KMS-11 (cell line): ENCODE measurements at regions not wholly inside any gene's neighbourhood (a gene's known extent, or its start where the extent isn't known, plus 50 kb on each side); places are given as distances from the start of the nearest gene placed in this dataset.
"Not testable (repeated sequence)": the region's sequence is repeated elsewhere in the genome, so short reads cannot be mapped to it uniquely, and the experiment has no call there.

Source experiments
- H2AFZ ChIP-seq: fragments of 200-600 bp; sonication (generic); 2 replicates; pipeline ENCODE4 v1.6.1; 2016; ENCODE audit warnings: antibody characterized with exemption, mixed run types, low read depth
- H3K27ac ChIP-seq: fragments of 200-600 bp; sonication (generic); 2 replicates; pipeline ENCODE4 v1.6.1; 2016; ENCODE audit warnings: mild to moderate bottlenecking, mixed run types
- H3K27me3 ChIP-seq: fragments of 200-600 bp; sonication (generic); 2 replicates; pipeline ENCODE4 v1.6.1; 2017; ENCODE audit warnings: mild to moderate bottlenecking, low read depth, mixed run types, moderate library complexity; ENCODE audit not compliant: insufficient read depth
- H3K36me3 ChIP-seq: fragments of 200-600 bp; sonication (generic); 2 replicates; pipeline ENCODE4 v1.6.1; 2017; ENCODE audit warnings: mild to moderate bottlenecking, mixed run types; ENCODE audit not compliant: insufficient read depth
- H3K4me1 ChIP-seq: fragments of 200-600 bp; sonication (generic); 2 replicates; pipeline ENCODE4 v1.6.1; 2016; ENCODE audit warnings: mild to moderate bottlenecking, low read depth, mixed run types; ENCODE audit not compliant: poor library complexity, severe bottlenecking
- H3K4me2 ChIP-seq: fragments of 200-600 bp; sonication (generic); 2 replicates; pipeline ENCODE4 v1.7.0; 2016; ENCODE audit warnings: mild to moderate bottlenecking, mixed run types
- H3K4me3 ChIP-seq: fragments of 200-600 bp; sonication (generic); IDR thresholded peaks from 2 replicates; pipeline ENCODE4 v1.6.1; 2017; ENCODE audit warnings: low read depth, low read length, mixed read lengths; ENCODE audit not compliant: insufficient read depth
- H3K79me2 ChIP-seq: fragments of 200-600 bp; sonication (generic); 2 replicates; pipeline ENCODE4 v1.6.1; 2016; ENCODE audit warnings: low read depth, mixed run types; ENCODE audit not compliant: insufficient read depth
- H3K9ac ChIP-seq: fragments of 200-600 bp; sonication (generic); 2 replicates; pipeline ENCODE4 v1.6.1; 2016; ENCODE audit warnings: mild to moderate bottlenecking, mixed run types
- H4K20me1 ChIP-seq: fragments of 200-600 bp; sonication (generic); 2 replicates; pipeline ENCODE4 v1.6.1; 2016; ENCODE audit warnings: mild to moderate bottlenecking, mixed run types; ENCODE audit not compliant: insufficient read depth
- TF ChIP-seq, protein P1 (sequence below): fragments of 200-600 bp; sonication (generic); conservative IDR thresholded peaks from 2 replicates; pipeline ENCODE4 v1.6.1; 2017; ENCODE audit warnings: low read depth, mild to moderate bottlenecking, antibody characterized with exemption, low read length, moderate library complexity, mixed read lengths

- Histone ChIP-seq H3K4me2 (no peak overlapping the region), H4K20me1 (no peaks in the 10 kb centered on the region), H3K4me3 (no peak overlapping the region), H3K27ac (no peak overlapping the region), H3K36me3 (no peaks in the 10 kb centered on the region), H3K27me3 (peaks cover 50% of the 10 kb centered on the region), H2AFZ (no peak overlapping the region), H3K4me1 (no peaks in the 10 kb centered on the region), H3K9ac (no peak overlapping the region), H3K79me2 (no peaks in the 10 kb centered on the region)
- TF ChIP-seq, protein P1, sequence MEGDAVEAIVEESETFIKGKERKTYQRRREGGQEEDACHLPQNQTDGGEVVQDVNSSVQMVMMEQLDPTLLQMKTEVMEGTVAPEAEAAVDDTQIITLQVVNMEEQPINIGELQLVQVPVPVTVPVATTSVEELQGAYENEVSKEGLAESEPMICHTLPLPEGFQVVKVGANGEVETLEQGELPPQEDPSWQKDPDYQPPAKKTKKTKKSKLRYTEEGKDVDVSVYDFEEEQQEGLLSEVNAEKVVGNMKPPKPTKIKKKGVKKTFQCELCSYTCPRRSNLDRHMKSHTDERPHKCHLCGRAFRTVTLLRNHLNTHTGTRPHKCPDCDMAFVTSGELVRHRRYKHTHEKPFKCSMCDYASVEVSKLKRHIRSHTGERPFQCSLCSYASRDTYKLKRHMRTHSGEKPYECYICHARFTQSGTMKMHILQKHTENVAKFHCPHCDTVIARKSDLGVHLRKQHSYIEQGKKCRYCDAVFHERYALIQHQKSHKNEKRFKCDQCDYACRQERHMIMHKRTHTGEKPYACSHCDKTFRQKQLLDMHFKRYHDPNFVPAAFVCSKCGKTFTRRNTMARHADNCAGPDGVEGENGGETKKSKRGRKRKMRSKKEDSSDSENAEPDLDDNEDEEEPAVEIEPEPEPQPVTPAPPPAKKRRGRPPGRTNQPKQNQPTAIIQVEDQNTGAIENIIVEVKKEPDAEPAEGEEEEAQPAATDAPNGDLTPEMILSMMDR, result no peak
Measured at GRCh38 chr16:29151317-29151716, 166.5 kb downstream of the LAT start.

DNA sequence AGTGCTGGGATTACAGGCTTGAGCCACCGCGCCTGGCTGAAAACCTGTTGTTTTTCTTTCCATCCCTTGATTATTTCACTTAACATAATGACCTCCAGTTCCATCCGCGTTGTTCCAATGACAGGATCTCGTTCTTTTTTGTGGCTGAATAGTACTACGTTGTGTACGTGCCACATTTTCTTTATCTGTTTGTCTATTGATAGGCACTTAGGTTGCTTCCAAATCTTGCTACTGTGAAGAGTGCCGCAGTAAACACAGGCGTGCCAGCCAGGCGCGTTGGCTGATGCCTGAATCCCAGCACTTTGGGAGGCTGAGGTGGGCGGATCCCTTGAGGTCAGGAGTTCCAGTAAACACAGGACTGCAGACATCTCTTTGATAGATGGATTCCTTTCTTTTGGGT, 165.1 kb downstream of the LAT start:
- not testable (repeated sequence) for H2AFZ ChIP-seq, H3K9ac ChIP-seq, H3K36me3 ChIP-seq, H3K4me1 ChIP-seq, H3K27ac ChIP-seq, H4K20me1 ChIP-seq, H3K4me3 ChIP-seq, H3K79me2 ChIP-seq, H3K4me2 ChIP-seq
- H3K27me3 ChIP-seq, result peaks cover 44% of the 10 kb centered on the region; the same call in 1 of the 2 replicates

DNA sequence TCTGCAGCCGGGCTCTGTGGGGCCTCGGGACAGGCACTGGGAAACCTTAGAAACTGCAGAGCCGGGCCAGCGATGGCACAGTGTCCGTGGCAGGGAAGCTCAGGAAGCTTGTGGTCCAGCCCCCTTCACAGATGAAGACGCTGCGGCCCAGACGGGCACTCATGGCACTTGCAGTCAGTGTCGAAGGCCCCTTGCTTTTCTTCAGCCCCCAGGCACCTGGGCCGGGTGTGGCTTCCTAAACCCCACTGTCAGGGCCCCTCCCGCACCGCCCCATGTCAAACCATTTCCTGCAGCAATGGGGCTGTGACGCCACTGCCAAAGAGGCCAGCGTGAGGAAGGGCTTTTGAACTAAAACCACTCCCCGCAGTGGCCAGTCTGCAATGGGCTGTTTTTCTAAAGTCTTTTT, 164.0 kb downstream of the LAT start:
- Histone ChIP-seq H4K20me1 (no peaks in the 10 kb centered on the region), H3K27me3 (peaks cover 42% of the 10 kb centered on the region; the same call in 1 of the 2 replicates), H3K4me1 (no peaks in the 10 kb centered on the region), H2AFZ (no peak overlapping the region), H3K36me3 (no peaks in the 10 kb centered on the region), H3K9ac (no peak overlapping the region), H3K27ac (no peak overlapping the region), H3K4me3 (no peak overlapping the region), H3K79me2 (no peaks in the 10 kb centered on the region), H3K4me2 (no peak overlapping the region)
- TF ChIP-seq, protein P1, result no peak

DNA sequence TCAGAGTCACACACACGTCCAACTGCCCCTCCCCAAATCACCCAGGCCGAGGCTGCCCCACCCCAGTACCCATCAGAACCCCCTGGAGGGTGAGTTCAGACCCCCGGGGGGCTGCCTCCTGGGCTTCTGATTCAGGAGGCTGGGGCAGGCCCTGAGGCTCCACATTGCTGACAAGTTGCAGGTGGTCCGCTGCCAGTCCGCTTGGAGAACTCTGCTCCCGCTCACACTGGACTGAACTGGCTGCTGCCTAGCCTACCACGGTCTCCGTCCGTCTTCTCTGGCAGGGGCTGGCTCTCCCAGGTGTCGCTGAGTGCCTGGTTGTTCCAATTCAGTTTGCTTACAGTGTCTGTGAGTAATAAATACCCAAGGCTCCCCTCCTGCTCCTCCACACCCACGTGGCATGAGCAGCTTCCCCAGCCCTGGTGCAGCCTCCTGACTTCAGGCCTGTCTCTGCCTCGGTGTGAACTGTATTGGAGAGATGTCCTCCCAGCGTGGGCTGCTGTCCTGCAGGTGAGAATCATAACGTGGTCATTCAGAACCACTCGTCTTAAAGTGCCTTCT, 163.4 kb downstream of the LAT start:
- Histone ChIP-seq H3K27ac (no peak overlapping the region), H4K20me1 (no peaks in the 10 kb centered on the region), H3K36me3 (no peaks in the 10 kb centered on the region), H2AFZ (no peak overlapping the region), H3K9ac (no peak overlapping the region), H3K4me3 (no peak overlapping the region), H3K27me3 (peaks cover 40% of the 10 kb centered on the region; the same call in 1 of the 2 replicates), H3K79me2 (no peaks in the 10 kb centered on the region), H3K4me1 (no peaks in the 10 kb centered on the region), H3K4me2 (no peak overlapping the region)
- TF ChIP-seq, protein P1, result no peak

- H3K27me3 ChIP-seq, result peaks cover 38% of the 10 kb centered on the region; the same call in 1 of the 2 replicates
- not testable (repeated sequence) for H3K9ac ChIP-seq, H4K20me1 ChIP-seq, H3K79me2 ChIP-seq, H2AFZ ChIP-seq, H3K4me3 ChIP-seq, H3K4me2 ChIP-seq, H3K36me3 ChIP-seq, H3K27ac ChIP-seq, H3K4me1 ChIP-seq
Measured at GRCh38 chr16:29147710-29148109, 162.9 kb downstream of the LAT start.

DNA sequence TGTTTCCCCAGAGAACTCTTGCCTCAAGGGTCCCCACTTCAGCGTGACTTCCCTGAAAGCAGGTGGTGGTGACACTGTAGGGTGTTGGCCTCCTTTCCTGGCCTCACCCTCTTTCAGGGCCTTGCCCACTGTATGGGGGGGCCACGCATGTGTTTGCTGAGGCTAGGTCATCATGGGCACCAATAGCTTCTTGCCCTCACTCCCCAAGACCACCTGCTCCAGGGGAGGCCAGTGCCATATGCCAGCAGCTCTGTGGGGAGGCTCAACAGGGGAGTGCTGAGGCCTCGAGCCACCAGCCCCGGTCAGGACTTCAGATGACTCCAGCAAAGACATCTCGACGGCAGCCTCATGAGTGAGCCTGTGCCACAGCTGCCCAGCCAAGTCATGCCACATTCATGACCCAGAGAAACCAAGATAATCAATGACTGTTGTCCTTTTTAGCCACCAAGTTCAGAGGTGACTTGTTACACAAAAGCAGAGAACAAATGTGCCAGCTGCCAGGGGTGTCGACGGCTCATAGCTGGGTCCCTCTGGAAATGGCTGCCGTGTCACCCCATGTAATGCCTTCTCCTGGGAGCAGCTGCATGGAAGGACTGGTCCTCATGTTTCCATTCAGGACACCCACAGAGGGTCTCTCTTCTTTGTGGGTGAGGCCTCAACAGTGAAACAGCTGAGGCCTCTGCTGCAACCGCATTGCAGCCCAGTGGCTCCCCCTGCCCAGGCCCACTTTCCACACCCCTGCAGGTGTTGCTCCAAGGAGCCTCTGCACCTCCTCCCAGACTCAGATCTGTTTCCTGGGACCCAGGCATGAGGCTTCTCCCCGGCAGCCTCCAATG, 162.2 kb downstream of the LAT start:
- not testable (repeated sequence) for H3K36me3 ChIP-seq, H3K79me2 ChIP-seq, H3K4me3 ChIP-seq, H3K4me2 ChIP-seq, H3K27ac ChIP-seq, H2AFZ ChIP-seq, H3K4me1 ChIP-seq, H4K20me1 ChIP-seq, H3K9ac ChIP-seq
- peaks cover 31% of the 10 kb centered on the region; the same call in 1 of the 2 replicates for H3K27me3 ChIP-seq
